PC-3 (cell line): ENCODE measurements at regions not wholly inside any gene's neighbourhood (a gene's known extent, or its start where the extent isn't known, plus 50 kb on each side); places are given as distances from the start of the nearest gene placed in this dataset.

ENCODE experiments used
- EZH2 ChIP-seq: fragments of 300-600 bp; sonication (generic); IDR thresholded peaks from one replicate; pipeline ENCODE4 v1.6.1; 2017; ENCODE audit warnings: antibody characterized with exemption, mild to moderate bottlenecking, low read length; ENCODE audit not compliant: unreplicated experiment
- EZH2phosphoT487 ChIP-seq: fragments of 300-600 bp; sonication (generic); IDR thresholded peaks from 2 replicates; pipeline ENCODE4 v1.6.1; 2018; ENCODE audit warnings: mild to moderate bottlenecking, antibody characterized with exemption, low read length, borderline replicate concordance
- TF ChIP-seq, protein P1 (sequence below): fragments of 300-600 bp; sonication (generic); conservative IDR thresholded peaks from 2 replicates; pipeline ENCODE4 v1.5.1; 2017; ENCODE audit warnings: antibody characterized with exemption, low read depth, mild to moderate bottlenecking, low read length

DNA sequence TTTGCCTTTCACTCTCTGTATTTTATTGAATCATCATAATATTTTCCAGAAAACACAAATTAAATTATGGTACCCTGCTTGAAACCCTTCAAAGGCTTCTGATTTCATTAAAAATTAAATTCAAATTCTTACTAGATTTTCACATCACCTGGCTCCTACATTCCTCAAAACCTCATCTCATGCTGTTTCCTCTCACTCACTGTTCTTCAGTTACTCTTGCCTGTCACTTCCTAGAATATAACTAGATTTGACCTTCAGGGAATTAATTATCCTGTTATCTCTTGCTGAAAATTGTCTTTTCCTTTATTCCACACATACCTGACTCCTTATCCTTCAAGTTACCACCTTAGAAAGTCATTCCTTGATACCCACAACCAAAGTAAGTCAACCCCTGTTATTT is 2294.7 kb downstream of the PCDH9 start:
- TF ChIP-seq, protein P1, sequence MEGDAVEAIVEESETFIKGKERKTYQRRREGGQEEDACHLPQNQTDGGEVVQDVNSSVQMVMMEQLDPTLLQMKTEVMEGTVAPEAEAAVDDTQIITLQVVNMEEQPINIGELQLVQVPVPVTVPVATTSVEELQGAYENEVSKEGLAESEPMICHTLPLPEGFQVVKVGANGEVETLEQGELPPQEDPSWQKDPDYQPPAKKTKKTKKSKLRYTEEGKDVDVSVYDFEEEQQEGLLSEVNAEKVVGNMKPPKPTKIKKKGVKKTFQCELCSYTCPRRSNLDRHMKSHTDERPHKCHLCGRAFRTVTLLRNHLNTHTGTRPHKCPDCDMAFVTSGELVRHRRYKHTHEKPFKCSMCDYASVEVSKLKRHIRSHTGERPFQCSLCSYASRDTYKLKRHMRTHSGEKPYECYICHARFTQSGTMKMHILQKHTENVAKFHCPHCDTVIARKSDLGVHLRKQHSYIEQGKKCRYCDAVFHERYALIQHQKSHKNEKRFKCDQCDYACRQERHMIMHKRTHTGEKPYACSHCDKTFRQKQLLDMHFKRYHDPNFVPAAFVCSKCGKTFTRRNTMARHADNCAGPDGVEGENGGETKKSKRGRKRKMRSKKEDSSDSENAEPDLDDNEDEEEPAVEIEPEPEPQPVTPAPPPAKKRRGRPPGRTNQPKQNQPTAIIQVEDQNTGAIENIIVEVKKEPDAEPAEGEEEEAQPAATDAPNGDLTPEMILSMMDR: no peak
- TF ChIP-seq EZH2phosphoT487 (no peak), EZH2 (no peak)
